Right renal cortex interstitium (tissue), 3 donors: ENCODE measurements at regions not wholly inside any gene's neighbourhood (a gene's known extent, or its start where the extent isn't known, plus 50 kb on each side); places are given as distances from the start of the nearest gene placed in this dataset.

Experiments used
- DNase-seq, 3 donors: peaks; one replicate each; pipeline ENCODE4 v3.0.0-alpha.2; 2013; ENCODE audit warnings: low read depth in 3 of 3, low spot score in 2 of 3

GRCh38 chr18:66682855-66683322 is 79.0 kb upstream of the CDH19 start:
- peak in 1 of 3 donors; percentile 1 for DNase-seq

DNA sequence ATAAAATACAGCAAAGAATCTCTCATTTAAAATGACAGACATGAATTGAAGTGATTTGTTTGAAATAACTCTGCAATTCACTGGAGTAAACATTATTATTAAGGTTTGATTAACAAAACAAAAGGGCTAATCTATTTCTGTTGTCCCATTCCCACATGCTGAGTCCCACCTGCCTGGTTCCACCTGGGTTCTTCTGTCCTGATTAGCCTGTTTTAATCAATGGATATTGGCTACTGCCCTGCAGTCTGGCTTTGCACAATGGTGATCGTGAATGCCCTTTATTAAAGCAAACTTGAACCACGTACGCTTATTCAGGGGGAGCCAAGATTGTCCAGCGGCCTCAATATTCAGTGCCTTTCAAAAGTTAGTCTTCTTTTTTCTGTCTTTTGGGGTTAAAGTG is 72.8 kb upstream of the CDH19 start:
- DNase-seq = no peak

DNA sequence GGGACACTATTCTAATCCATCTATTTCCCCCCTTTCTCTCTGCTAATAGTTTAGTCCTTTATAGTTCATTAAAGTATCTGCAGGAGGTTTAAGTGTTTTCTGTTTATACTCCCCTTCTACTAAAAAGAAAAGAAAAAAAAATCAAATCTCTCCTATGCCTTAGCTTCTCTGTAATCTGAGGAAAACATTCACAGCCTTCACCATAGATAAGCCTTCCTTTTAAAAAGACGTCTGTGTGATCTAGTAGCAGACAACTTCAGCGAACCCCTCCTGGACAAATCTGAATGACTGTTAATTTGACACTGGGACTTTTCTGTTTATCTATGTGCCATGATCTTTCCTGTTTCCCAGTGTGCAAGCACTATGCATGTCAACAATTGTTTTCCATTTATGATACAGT is 70.4 kb upstream of the CDH19 start:
- no peak for DNase-seq

GRCh38 chr18:66668706-66669105 is 64.8 kb upstream of the CDH19 start:
- DNase-seq = no peak

DNA sequence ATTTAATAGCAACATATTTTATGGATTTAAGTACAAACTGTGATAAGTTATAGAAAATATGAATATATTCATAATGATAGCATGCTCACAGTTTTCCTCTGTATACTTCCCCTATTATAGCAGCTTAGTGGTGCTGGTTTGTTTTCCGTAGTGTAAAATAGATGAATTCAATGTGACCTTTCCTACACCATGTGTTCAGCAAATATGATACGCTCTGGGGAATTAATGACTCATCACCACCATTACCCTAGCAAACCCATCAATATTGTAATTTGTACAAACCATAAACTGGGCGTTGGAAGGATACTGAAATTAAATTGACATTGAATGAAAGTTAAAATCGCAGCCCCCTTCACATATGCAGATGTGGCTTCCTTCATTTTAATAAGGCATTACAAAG is 58.7 kb upstream of the CDH19 start:
- DNase-seq = no peak

DNA sequence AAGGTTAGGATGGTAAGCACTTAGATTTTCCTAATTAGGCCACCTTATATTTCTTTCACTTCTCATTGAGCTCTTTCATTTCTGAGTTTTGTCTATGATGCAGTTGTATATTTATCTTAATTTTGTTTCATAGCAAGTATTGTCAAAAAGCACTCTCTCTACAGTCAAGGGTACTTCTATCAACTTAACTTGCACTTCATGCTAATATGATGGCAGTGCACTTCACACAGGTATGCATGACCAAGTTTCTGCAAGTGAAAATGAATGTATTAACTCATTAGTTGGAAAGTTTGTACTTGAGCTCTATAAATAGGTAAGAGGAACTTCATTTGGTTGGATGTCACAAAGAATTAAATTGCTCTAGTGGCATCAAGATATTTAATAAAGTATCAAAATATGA is 51.5 kb upstream of the CDH19 start:
- no peak for DNase-seq
